PC-9 (cell line): ENCODE measurements at regions not wholly inside any gene's neighbourhood (a gene's known extent, or its start where the extent isn't known, plus 50 kb on each side); places are given as distances from the start of the nearest gene placed in this dataset.

Experiments
- EZH2 ChIP-seq: fragments of 200-600 bp; sonication (generic); IDR thresholded peaks from 2 replicates; pipeline ENCODE4 v1.8.0; 2017; ENCODE audit warnings: antibody characterized with exemption, low read depth
- TF ChIP-seq, protein P1 (sequence below): fragments of 200-600 bp; sonication (generic); conservative IDR thresholded peaks from 2 replicates; pipeline ENCODE4 v1.6.1; 2017; ENCODE audit warnings: mixed run types, antibody characterized with exemption, mild to moderate bottlenecking, moderate library complexity

DNA sequence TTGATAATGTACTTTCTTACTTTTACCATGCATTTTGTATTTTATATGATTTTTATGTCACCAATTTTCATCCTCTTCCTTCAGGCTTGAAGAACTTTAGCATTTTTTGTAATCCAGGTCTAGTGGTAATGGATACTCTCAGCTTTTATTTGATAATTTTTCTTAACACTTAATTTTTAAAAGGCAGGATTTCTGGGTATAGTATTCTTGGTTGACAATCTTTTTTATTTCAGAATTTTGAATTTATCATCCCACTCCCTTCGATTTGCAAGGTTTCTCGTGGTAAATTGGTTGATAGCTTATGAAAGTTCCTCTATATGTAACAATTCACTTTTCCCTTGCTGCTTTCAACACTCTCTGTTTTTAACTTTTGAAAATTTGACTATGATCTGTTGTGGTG lies 363.7 kb downstream of the HTR7 start:
- TF ChIP-seq, protein P1, sequence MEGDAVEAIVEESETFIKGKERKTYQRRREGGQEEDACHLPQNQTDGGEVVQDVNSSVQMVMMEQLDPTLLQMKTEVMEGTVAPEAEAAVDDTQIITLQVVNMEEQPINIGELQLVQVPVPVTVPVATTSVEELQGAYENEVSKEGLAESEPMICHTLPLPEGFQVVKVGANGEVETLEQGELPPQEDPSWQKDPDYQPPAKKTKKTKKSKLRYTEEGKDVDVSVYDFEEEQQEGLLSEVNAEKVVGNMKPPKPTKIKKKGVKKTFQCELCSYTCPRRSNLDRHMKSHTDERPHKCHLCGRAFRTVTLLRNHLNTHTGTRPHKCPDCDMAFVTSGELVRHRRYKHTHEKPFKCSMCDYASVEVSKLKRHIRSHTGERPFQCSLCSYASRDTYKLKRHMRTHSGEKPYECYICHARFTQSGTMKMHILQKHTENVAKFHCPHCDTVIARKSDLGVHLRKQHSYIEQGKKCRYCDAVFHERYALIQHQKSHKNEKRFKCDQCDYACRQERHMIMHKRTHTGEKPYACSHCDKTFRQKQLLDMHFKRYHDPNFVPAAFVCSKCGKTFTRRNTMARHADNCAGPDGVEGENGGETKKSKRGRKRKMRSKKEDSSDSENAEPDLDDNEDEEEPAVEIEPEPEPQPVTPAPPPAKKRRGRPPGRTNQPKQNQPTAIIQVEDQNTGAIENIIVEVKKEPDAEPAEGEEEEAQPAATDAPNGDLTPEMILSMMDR = no peak
- no peak for TF ChIP-seq EZH2
